Breast epithelium (tissue), 3 donors: ENCODE measurements at regions not wholly inside any gene's neighbourhood (a gene's known extent, or its start where the extent isn't known, plus 50 kb on each side); places are given as distances from the start of the nearest gene placed in this dataset.

Experiments used
- POLR2A ChIP-seq: fragments of 450-650 bp; IDR thresholded peaks from one replicate; pipeline ENCODE4 v1.6.1; 2016; ENCODE audit warnings: antibody characterized with exemption, mild to moderate bottlenecking, moderate library complexity
- POLR2AphosphoS5 ChIP-seq, 3 donors: sonication (generic); formaldehyde crosslinking; IDR thresholded peaks; one replicate each; pipeline ENCODE4 v1.6.1; 2017; ENCODE audit warnings: antibody characterized with exemption in 3 of 3
- TF ChIP-seq, protein P1 (sequence below), 3 donors: fragments of 450-650 bp; IDR thresholded peaks; one replicate each; pipeline ENCODE4 v1.5.1; 2016 to 2017; ENCODE audit warnings: antibody characterized with exemption in 3 of 3, mild to moderate bottlenecking in 3 of 3, moderate library complexity in 3 of 3

DNA sequence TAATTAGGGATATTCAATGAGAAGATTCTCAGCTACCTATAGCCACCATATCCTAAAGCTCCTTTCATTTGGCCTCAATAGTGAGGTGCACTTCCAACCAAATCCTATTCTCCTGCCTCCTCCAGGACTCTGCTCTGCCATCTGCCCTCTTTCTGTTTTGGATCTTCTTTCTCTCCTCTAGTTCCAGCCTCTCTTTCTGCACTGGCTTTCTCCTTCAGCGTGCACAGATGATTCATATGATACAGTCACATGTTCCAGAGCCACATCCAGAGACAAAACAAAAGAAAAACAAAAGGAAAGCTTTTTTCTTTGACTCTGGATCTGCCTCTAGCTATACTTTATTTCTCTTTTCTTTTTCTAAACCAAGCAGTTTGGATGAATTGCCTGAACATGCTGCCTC lies 531.9 kb upstream of the MAN1A1 start:
- TF ChIP-seq, protein P1, sequence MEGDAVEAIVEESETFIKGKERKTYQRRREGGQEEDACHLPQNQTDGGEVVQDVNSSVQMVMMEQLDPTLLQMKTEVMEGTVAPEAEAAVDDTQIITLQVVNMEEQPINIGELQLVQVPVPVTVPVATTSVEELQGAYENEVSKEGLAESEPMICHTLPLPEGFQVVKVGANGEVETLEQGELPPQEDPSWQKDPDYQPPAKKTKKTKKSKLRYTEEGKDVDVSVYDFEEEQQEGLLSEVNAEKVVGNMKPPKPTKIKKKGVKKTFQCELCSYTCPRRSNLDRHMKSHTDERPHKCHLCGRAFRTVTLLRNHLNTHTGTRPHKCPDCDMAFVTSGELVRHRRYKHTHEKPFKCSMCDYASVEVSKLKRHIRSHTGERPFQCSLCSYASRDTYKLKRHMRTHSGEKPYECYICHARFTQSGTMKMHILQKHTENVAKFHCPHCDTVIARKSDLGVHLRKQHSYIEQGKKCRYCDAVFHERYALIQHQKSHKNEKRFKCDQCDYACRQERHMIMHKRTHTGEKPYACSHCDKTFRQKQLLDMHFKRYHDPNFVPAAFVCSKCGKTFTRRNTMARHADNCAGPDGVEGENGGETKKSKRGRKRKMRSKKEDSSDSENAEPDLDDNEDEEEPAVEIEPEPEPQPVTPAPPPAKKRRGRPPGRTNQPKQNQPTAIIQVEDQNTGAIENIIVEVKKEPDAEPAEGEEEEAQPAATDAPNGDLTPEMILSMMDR (IDR thresholded peaks at IDR 0.05), result no peak
- TF ChIP-seq POLR2AphosphoS5 (IDR thresholded peaks at IDR 0.05) (no peak), POLR2A (no peak)
